GM18867 (cell line): ENCODE measurements at regions not wholly inside any gene's neighbourhood (a gene's known extent, or its start where the extent isn't known, plus 50 kb on each side); places are given as distances from the start of the nearest gene placed in this dataset.
"Not testable (repeated sequence)": the region's sequence is repeated elsewhere in the genome, so short reads cannot be mapped to it uniquely, and the experiment has no call there.

ENCODE experiments used
- ATAC-seq: cut with Tn5 transposase; IDR thresholded peaks from one replicate; pipeline ENCODE4 v1.9.1; 2021; ENCODE audit warnings: mild to moderate bottlenecking, moderate library complexity; ENCODE audit not compliant: unreplicated experiment

DNA sequence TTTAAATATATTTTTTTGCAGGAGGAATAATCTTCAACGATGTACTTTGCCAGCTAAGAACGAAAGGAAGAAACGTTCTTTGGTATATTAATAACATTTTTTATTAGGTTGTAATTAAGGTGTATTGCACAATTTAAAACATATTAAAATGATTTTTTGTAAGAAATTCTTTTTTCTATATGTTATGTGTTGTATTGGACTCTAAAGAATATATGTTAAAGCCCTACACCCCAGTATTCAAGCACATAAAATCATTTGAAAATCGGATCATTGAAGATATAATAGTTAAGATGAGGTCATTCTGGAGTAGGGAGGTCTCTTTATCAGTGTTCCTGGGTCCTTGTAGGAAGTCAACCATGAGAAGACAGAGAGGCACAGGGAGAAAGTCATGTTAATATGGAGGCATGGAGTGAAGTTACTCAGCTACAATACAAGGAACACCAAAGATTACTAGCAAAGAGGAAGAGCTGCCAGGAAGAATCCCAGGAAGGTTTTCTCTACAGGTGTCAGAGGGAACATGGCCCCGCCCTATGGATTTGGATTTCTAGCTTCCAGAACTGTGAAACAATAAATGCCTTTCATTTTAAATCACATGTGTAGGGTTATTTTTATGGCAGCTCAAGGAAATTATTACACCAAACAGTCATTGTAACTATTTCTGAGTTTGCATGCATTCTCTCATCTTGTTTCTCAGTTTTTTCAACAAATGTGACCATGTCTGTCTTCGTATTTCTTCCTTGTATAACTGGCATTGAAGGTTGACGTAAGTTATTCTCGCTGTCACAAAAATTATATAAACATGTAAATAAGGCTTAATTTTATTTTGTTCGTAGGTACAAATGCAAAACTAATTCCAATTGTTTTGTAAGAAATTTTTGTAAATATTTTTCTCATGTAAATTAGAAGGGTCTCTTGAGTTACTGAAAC lies 75.4 kb upstream of the VPREB1 start:
- no peak for ATAC-seq

DNA sequence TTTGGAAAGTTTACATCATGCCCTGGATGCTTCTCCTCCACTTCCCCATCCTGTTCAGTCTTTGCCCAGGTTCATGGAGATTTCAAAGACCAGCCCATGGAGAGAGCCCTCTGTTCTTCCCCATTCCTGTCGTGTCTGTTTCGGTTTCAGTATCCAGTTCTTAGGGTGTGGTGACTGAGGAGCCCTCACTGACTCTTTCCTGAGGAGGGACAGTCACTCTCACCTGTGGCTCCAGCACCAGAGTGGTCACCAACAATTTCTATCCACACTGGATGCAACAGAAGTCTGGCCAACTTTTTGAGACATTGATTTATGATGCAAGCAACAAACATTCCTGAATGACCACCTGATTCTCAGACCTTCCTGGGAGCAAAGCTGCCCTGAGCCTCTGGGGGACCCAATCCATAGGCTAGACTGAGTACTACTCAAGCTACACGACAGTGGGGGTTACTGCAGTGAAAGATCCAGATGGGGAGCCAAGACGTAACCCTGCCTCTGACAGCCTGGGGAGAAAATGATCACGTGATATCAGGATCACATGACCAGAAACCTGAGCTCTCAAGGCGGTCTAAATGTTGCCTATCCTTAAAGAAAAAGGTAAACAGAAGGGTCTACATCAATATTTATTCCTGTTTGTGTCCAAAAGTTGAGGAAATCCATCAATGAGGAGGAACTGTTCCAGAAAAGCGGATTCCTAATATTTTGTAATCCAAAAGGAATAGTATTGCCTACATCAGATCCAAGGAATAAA lies 76.2 kb upstream of the VPREB1 start:
- peak; percentile 24 for ATAC-seq

- peak; percentile 68 for ATAC-seq
Observed at GRCh38 chr22:22167791-22168189, 76.8 kb upstream of the VPREB1 start.

- ATAC-seq, result no peak
Observed at GRCh38 chr22:22166941-22167713, 77.5 kb upstream of the VPREB1 start.

DNA sequence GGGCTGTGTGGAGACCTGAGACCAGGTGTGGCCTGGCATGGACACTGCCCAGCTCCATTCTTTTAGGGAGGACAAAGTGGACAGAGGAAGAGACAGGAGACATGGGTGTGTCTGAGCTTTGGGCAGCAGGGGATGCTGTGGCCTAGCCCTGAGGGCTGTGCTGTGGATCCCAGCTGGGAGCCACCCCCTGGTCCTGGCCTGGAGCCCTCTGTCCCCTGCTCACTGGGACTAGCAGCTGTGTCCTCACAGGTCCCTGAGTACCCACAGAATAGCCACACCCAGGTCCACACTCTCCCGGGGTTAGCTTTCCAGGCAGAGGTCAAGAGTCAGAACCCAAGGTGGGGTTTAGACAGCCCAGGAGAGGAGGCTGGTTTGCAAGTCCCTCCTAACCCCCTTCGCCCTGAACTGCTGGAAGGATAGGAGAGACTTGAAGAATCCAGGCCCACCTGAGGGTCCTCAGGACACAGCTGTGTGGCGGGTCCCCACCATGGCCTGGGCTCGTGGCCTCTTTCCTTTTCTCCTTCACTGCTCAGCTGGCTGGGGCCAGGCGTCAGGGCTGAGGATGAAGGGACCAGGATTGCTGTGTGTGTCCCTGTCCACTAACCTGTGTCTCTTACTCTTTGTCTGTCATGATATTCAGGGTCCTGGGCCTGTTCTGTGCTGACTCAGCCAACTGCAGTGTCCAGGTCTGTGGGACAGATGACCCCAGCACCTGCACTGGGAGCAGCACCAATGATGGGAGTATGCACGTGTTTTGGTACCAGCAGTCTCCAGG lies 78.5 kb upstream of the VPREB1 start:
- no peak for ATAC-seq

- ATAC-seq, result no peak
Observed at GRCh38 chr22:22164541-22165272, 79.9 kb upstream of the VPREB1 start.

GRCh38 chr22:22161924-22162851 lies 82.4 kb upstream of the VPREB1 start:
- ATAC-seq, result peak; percentile 83

- not testable (repeated sequence) for ATAC-seq
Observed at GRCh38 chr22:22160768-22161167, 83.8 kb upstream of the VPREB1 start.

DNA sequence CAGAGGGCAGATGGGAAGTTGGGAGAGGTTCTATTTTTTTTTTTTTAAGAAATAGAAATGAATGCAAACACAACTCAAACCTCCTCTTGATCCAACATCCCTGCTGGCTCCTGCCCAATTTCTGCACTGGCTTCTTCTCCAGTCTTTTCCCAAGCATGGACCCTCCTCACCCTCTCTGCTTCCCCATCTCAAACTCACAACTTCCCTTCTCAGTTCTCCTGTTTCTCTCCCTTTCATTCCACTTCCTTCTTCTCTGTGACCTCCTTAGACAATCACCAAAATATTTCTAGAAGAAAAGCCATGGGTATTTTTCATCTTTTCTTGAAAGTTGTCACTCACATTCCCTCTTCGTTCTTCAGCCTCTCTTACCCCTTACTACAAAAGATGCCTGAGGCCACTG lies 85.2 kb upstream of the VPREB1 start:
- ATAC-seq, result no peak

- ATAC-seq, result no peak
Observed at GRCh38 chr22:22158965-22159364, 85.6 kb upstream of the VPREB1 start.

DNA sequence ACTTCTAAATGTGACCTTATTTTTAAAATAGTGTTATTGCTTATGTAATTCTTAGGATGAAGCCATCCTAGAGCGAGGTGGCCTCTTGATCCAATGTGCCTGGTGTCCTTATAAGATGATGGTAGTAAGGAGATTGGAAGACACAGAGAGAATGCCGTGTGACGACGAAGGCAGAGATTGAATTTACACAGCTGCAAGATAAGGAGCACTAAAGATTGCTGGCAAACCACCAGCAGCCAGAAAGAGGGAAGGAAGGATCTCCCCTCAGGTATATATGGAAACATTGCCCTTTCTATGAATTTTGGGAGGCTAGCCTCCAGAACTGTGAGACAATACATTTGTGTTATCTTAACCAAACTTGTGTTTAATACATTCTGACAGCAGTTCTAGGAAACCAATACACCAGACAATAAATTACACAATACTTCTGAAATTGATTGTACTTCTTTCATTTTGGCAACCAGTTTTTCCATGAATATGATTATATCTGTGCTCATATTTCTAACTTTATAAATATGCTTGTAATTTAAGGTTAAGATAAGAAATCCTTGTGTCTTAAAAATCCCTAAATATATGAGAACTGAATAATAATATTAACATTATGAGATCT lies 86.3 kb upstream of the VPREB1 start:
- ATAC-seq, result no peak

- no peak for ATAC-seq
Observed at GRCh38 chr22:22157348-22157725, 87.2 kb upstream of the VPREB1 start.

DNA sequence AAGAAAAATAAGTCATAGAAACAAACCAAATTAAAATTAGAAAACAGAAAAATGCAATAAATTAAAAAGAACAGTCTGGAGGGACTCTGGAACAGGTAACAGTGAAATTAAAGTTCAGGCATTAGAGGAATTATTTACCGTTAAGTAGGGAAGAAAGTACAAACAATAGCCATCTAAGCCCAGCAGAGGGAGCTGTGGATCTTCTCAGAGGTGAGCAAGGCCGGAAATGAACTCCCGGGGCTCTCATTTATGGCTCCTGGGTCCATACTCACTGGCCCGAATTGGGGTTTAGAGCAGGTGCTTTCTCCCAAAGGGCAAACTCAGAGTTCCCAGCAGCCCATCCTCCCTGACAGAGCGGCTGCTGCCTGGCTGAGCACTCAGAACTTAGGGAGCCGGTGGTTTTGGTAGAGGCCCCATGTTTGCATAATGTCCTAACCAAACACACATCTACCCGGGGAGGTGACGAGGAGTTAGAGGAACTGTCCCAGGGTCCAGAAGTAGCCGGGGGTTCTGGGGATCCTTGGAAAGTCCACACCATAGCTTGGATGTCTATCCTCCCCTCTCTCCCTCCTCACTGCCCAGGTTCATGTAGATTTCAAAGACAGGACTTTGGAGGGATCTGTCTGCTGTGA lies 87.8 kb upstream of the VPREB1 start:
- no peak for ATAC-seq

GRCh38 chr22:22156348-22156715 lies 88.3 kb upstream of the VPREB1 start:
- no peak for ATAC-seq

- ATAC-seq, result no peak
Observed at GRCh38 chr22:22155607-22156006, 89.0 kb upstream of the VPREB1 start.

- no peak for ATAC-seq
Observed at GRCh38 chr22:22155146-22155545, 89.4 kb upstream of the VPREB1 start.

GRCh38 chr22:22154040-22154439 lies 90.5 kb upstream of the VPREB1 start:
- no peak for ATAC-seq

GRCh38 chr22:22151308-22151707 lies 93.3 kb upstream of the VPREB1 start:
- no peak for ATAC-seq
